ENCODE measurements at regions not wholly inside any gene's neighbourhood (a gene's known extent, or its start where the extent isn't known, plus 50 kb on each side); places are given as distances from the start of the nearest gene placed in this dataset.

GRCh38 chr2:155109527-155109926, 411.0 kb downstream of the KCNJ3 start:
- Histone ChIP-seq H3K36me3 (ENCODE audit: control insufficient read depth, low read length) (no peaks in the 10 kb centered on the region), H3K9me2 (replicated peaks; ENCODE audit: control insufficient read depth, low read length) (no peaks in the 10 kb centered on the region), H3K27me3 (ENCODE audit: control insufficient read depth, low read length) (no peaks in the 10 kb centered on the region), H3F3A (ENCODE audit: control insufficient read depth, insufficient read depth) (no peaks in the 10 kb centered on the region), H3K79me2 (ENCODE audit: control insufficient read depth, low read length) (no peaks in the 10 kb centered on the region), H4K20me1 (ENCODE audit: control insufficient read depth, insufficient read depth, low read depth, low read length) (no peaks in the 10 kb centered on the region), H3K9me3 (ENCODE audit: control insufficient read depth, insufficient read depth, low read length) (peaks cover 3% of the 10 kb centered on the region; the same call in 1 of the 2 replicates), H3K4me1 (ENCODE audit: control insufficient read depth, low read length) (no peaks in the 10 kb centered on the region), H3K4me3 (ENCODE audit: low read length) (no peak overlapping the region), H3K4me2 (ENCODE audit: low read length) (no peak overlapping the region), H3K27ac (ENCODE audit: low read depth, low read length) (no peak overlapping the region)
- TF ChIP-seq CTCF (IDR thresholded peaks at IDR 0.05; ENCODE audit: low read depth, low read length, poor library complexity, severe bottlenecking) (no peak), EZH2phosphoT487 (IDR thresholded peaks at IDR 0.05; ENCODE audit: borderline replicate concordance, low read length) (no peak)

DNA sequence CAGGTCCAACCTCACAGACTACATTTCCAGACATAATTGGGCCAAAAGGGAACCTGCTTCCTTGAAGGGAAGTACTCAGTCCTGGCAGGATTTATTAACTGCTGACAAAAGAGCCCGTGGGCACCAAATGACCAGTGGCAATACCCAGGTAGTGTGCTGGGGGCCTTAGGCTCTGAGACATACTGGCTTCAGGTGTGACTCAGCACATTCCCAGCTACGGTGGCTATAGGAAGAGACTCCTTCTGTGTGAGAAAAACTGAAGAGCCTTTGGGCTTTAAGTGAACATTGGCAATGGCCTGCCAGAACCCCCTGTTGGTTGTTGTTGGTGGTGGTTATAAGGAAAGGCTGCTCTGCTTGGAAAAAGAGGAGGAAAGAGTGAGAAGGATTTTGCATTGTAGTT, 401.8 kb downstream of the KCNJ3 start:
- H3K27ac ChIP-seq (ENCODE audit: low read depth, low read length), result no peak overlapping the region
- no peak overlapping the region for H3K4me3 ChIP-seq (ENCODE audit: low read length)
- H3K4me1 ChIP-seq (ENCODE audit: control insufficient read depth, low read length), result no peaks in the 10 kb centered on the region
- H3K36me3 ChIP-seq (ENCODE audit: control insufficient read depth, low read length), result no peaks in the 10 kb centered on the region
- H3F3A ChIP-seq (ENCODE audit: control insufficient read depth, insufficient read depth), result no peaks in the 10 kb centered on the region
- TF ChIP-seq CTCF (IDR thresholded peaks at IDR 0.05; ENCODE audit: low read depth, low read length, poor library complexity, severe bottlenecking) (no peak), EZH2phosphoT487 (IDR thresholded peaks at IDR 0.05; ENCODE audit: borderline replicate concordance, low read length) (no peak)
- no peaks in the 10 kb centered on the region for H4K20me1 ChIP-seq (ENCODE audit: control insufficient read depth, insufficient read depth, low read depth, low read length)
- H3K9me3 ChIP-seq (ENCODE audit: control insufficient read depth, insufficient read depth, low read length), result peaks cover 40% of the 10 kb centered on the region
- H3K9me2 ChIP-seq (replicated peaks; ENCODE audit: control insufficient read depth, low read length), result no peaks in the 10 kb centered on the region
- H3K27me3 ChIP-seq (ENCODE audit: control insufficient read depth, low read length), result no peaks in the 10 kb centered on the region
- no peaks in the 10 kb centered on the region for H3K79me2 ChIP-seq (ENCODE audit: control insufficient read depth, low read length)
- no peak overlapping the region for H3K4me2 ChIP-seq (ENCODE audit: low read length)

DNA sequence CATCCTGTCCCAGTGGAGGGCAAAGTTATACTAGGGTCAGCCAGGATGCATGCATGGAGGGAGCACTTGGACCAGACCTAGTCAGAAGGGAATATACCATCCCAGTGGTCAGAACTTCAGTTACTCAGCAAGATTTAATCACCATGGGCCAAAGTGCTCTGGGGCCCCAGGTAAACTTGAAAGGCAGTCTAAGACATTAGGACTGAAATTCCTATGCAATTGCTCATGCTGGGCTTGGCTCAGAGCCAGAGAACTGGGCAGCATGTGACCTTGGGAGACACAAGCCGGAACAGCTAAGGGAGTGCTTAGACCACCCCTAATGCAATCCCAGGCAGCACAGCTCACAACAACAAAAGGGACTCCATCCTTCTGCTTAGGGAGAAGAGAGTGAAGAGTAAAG, 401.3 kb downstream of the KCNJ3 start:
- Histone ChIP-seq H3K4me3 (ENCODE audit: low read length) (no peak overlapping the region), H3K9me2 (replicated peaks; ENCODE audit: control insufficient read depth, low read length) (no peaks in the 10 kb centered on the region), H3K9me3 (ENCODE audit: control insufficient read depth, insufficient read depth, low read length) (peaks cover 40% of the 10 kb centered on the region), H3K27ac (ENCODE audit: low read depth, low read length) (no peak overlapping the region), H3F3A (ENCODE audit: control insufficient read depth, insufficient read depth) (no peaks in the 10 kb centered on the region), H3K4me1 (ENCODE audit: control insufficient read depth, low read length) (no peaks in the 10 kb centered on the region), H3K4me2 (ENCODE audit: low read length) (no peak overlapping the region), H3K36me3 (ENCODE audit: control insufficient read depth, low read length) (no peaks in the 10 kb centered on the region), H3K79me2 (ENCODE audit: control insufficient read depth, low read length) (no peaks in the 10 kb centered on the region), H3K27me3 (ENCODE audit: control insufficient read depth, low read length) (no peaks in the 10 kb centered on the region), H4K20me1 (ENCODE audit: control insufficient read depth, insufficient read depth, low read depth, low read length) (no peaks in the 10 kb centered on the region)
- TF ChIP-seq EZH2phosphoT487 (IDR thresholded peaks at IDR 0.05; ENCODE audit: borderline replicate concordance, low read length), result no peak
- no peak for TF ChIP-seq CTCF (IDR thresholded peaks at IDR 0.05; ENCODE audit: low read depth, low read length, poor library complexity, severe bottlenecking)

DNA sequence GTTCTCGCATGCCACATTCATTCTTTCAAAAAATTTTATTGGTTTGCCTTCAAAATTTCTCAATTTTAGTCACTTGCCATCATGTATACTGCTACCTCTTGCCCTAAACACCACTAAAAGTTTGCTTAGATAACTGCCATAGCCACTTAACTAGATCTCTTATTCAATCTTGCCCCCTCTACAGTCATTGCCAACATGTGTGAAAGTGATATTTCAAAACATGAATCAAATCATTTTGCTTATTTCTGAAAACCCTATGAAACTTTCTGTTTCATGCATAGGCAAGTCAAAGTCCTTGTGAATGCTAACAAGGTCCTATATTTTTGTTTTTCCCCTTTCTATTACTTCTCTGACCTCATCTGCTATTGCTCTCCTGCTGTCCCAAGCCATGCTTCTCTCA, 397.1 kb downstream of the KCNJ3 start:
- no peaks in the 10 kb centered on the region for H3K36me3 ChIP-seq (ENCODE audit: control insufficient read depth, low read length)
- H3K9me3 ChIP-seq (ENCODE audit: control insufficient read depth, insufficient read depth, low read length), result peaks cover 13% of the 10 kb centered on the region; the same call in 1 of the 2 replicates
- no peaks in the 10 kb centered on the region for H4K20me1 ChIP-seq (ENCODE audit: control insufficient read depth, insufficient read depth, low read depth, low read length)
- TF ChIP-seq EZH2phosphoT487 (IDR thresholded peaks at IDR 0.05; ENCODE audit: borderline replicate concordance, low read length), result no peak
- no peak for TF ChIP-seq CTCF (IDR thresholded peaks at IDR 0.05; ENCODE audit: low read depth, low read length, poor library complexity, severe bottlenecking)
- H3K9me2 ChIP-seq (replicated peaks; ENCODE audit: control insufficient read depth, low read length), result no peaks in the 10 kb centered on the region
- H3K4me1 ChIP-seq (ENCODE audit: control insufficient read depth, low read length), result no peaks in the 10 kb centered on the region
- no peaks in the 10 kb centered on the region for H3F3A ChIP-seq (ENCODE audit: control insufficient read depth, insufficient read depth)
- no peak overlapping the region for H3K4me2 ChIP-seq (ENCODE audit: low read length)
- H3K27ac ChIP-seq (ENCODE audit: low read depth, low read length), result no peak overlapping the region
- no peaks in the 10 kb centered on the region for H3K27me3 ChIP-seq (ENCODE audit: control insufficient read depth, low read length)
- no peaks in the 10 kb centered on the region for H3K79me2 ChIP-seq (ENCODE audit: control insufficient read depth, low read length)
- no peak overlapping the region for H3K4me3 ChIP-seq (ENCODE audit: low read length)

Data from DOHH2 (cell line).